ENCODE measurements at regions not wholly inside any gene's neighbourhood (a gene's known extent, or its start where the extent isn't known, plus 50 kb on each side); places are given as distances from the start of the nearest gene placed in this dataset.

DNA sequence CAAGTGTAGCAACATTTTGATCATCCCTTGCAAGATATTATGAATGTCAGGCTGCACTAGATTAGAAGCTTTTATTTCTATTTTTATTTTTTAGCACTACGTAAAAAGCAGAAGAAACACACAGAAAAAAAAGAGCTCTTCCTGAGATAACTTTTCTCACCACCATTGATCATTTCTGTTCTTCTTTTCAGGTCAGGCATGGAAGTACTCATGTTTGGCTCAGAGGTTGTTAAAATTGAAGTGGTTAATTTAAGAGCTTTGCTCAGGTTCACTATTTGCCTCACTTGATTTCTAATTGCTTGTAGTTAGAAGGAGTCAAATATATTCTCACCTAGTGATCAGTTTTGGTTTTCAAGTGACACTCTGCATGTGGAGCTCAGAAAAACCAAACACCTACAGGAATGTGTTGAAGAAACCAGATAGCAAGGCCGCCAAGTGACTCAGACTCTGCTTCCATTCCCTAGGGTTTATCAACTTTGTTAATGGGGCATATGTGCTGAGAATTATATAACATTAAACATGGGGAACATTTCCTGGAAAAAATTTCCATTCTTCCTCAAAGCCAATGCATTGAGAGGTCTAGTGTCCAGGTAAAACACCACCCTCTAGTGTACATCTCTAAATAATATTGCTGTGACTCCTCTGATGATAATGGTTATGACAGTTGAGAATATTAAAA lies 679.8 kb downstream of the CETN3 start:
- Histone ChIP-seq H3K9me3 (ENCODE audit: low read depth) (no peaks in the 10 kb centered on the region), H3K9me2 (replicated peaks; ENCODE audit: insufficient read depth) (no peaks in the 10 kb centered on the region), H3K27me3 (no peaks in the 10 kb centered on the region), H2AFZ (no peak overlapping the region), H3K27ac (no peak overlapping the region), H3K36me3 (replicated peaks; ENCODE audit: insufficient read depth, low read depth) (no peaks in the 10 kb centered on the region), H3K4me1 (ENCODE audit: insufficient read depth) (no peaks in the 10 kb centered on the region), H3K79me2 (no peaks in the 10 kb centered on the region), H4K20me1 (ENCODE audit: insufficient read depth, poor library complexity, severe bottlenecking) (no peaks in the 10 kb centered on the region), H3K4me2 (no peak overlapping the region), H3K4me3 (no peak overlapping the region)
- peak; percentile 15 for DNase-seq (ENCODE audit: low spot score)
- 62% methylated on average over 2 of the region's 2 CpGs for WGBS (ENCODE audit: low lambda C conversion rate, missing lambda C conversion rate)
- no peak for TF ChIP-seq EZH2phosphoT487 (IDR thresholded peaks at IDR 0.05; ENCODE audit: low read depth, severe bottlenecking, unreplicated experiment)
- TF ChIP-seq, protein P1, sequence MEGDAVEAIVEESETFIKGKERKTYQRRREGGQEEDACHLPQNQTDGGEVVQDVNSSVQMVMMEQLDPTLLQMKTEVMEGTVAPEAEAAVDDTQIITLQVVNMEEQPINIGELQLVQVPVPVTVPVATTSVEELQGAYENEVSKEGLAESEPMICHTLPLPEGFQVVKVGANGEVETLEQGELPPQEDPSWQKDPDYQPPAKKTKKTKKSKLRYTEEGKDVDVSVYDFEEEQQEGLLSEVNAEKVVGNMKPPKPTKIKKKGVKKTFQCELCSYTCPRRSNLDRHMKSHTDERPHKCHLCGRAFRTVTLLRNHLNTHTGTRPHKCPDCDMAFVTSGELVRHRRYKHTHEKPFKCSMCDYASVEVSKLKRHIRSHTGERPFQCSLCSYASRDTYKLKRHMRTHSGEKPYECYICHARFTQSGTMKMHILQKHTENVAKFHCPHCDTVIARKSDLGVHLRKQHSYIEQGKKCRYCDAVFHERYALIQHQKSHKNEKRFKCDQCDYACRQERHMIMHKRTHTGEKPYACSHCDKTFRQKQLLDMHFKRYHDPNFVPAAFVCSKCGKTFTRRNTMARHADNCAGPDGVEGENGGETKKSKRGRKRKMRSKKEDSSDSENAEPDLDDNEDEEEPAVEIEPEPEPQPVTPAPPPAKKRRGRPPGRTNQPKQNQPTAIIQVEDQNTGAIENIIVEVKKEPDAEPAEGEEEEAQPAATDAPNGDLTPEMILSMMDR (IDR thresholded peaks at IDR 0.05; ENCODE audit: poor library complexity), result peak; percentile 45

DNA sequence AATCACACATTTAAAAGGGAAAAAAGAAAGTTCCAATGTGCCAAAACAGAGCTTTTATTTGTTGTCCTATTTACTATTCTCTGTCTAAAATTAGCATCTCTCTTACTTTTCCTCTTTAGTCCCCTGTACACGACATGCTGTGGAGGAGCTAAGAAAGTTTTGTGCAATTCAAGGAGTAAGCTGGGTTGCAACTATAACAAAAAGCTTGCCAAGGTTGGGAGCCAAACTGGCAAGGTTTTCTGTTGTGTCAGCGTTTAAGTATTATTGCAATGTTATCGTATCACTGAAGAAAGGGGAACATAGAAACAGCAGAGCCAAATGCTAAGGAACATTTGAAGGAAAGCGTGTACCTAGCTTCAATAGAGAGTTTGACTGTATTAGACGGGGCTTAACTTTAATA lies 680.8 kb downstream of the CETN3 start:
- Histone ChIP-seq H3K4me2 (no peak overlapping the region), H3K9me2 (replicated peaks; ENCODE audit: insufficient read depth) (no peaks in the 10 kb centered on the region), H2AFZ (no peak overlapping the region), H3K36me3 (replicated peaks; ENCODE audit: insufficient read depth, low read depth) (no peaks in the 10 kb centered on the region), H3K79me2 (no peaks in the 10 kb centered on the region), H3K4me1 (ENCODE audit: insufficient read depth) (no peaks in the 10 kb centered on the region), H3K27ac (no peak overlapping the region), H3K9me3 (ENCODE audit: low read depth) (no peaks in the 10 kb centered on the region), H3K27me3 (no peaks in the 10 kb centered on the region), H3K4me3 (no peak overlapping the region), H4K20me1 (ENCODE audit: insufficient read depth, poor library complexity, severe bottlenecking) (no peaks in the 10 kb centered on the region)
- TF ChIP-seq EZH2 (IDR thresholded peaks at IDR 0.05; ENCODE audit: borderline replicate concordance) (no peak), EZH2phosphoT487 (IDR thresholded peaks at IDR 0.05; ENCODE audit: low read depth, severe bottlenecking, unreplicated experiment) (no peak)
- TF ChIP-seq, protein P1 (IDR thresholded peaks at IDR 0.05; ENCODE audit: poor library complexity), result no peak
- 80% methylated on average over 5 of the region's 5 CpGs for WGBS (ENCODE audit: low lambda C conversion rate, missing lambda C conversion rate)
- no peak for DNase-seq (ENCODE audit: low spot score)

DNA sequence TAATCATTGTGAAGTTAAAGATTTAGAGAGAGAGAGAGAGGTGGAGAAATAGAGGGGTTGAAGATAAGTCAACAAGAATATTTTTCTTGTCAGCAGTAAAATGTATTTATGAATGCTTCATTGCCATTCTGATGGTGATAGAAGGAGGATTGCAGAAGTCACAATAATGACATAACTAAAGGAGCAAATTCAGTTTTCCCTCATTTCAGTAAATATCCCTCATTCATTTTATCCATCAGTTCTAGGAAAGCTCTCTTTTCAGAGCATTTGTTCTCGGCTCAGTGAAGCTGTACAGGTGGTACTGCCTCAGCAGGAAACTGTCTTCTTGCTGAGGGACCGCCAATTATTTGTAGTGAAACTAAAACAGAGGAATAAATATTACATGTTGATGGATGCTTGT lies 681.4 kb downstream of the CETN3 start:
- TF ChIP-seq EZH2 (IDR thresholded peaks at IDR 0.05; ENCODE audit: borderline replicate concordance), result no peak
- TF ChIP-seq, protein P1 (IDR thresholded peaks at IDR 0.05; ENCODE audit: poor library complexity), result no peak

More for the DNA sequence above, 681.4 kb downstream of the CETN3 start:
- Histone ChIP-seq H3K27ac (no peak overlapping the region), H2AFZ (no peak overlapping the region), H3K4me3 (no peak overlapping the region), H3K9me2 (replicated peaks; ENCODE audit: insufficient read depth) (no peaks in the 10 kb centered on the region), H3K27me3 (no peaks in the 10 kb centered on the region), H3K79me2 (no peaks in the 10 kb centered on the region), H3K4me2 (no peak overlapping the region), H3K4me1 (ENCODE audit: insufficient read depth) (no peaks in the 10 kb centered on the region), H4K20me1 (ENCODE audit: insufficient read depth, poor library complexity, severe bottlenecking) (no peaks in the 10 kb centered on the region), H3K36me3 (replicated peaks; ENCODE audit: insufficient read depth, low read depth) (no peaks in the 10 kb centered on the region), H3K9me3 (ENCODE audit: low read depth) (no peaks in the 10 kb centered on the region)
- WGBS (ENCODE audit: low lambda C conversion rate, missing lambda C conversion rate), result 87% methylated on average over 2 of the region's 2 CpGs
- DNase-seq (ENCODE audit: low spot score), result no peak
